ENCODE measurements at regions not wholly inside any gene's neighbourhood (a gene's known extent, or its start where the extent isn't known, plus 50 kb on each side); places are given as distances from the start of the nearest gene placed in this dataset.

DNA sequence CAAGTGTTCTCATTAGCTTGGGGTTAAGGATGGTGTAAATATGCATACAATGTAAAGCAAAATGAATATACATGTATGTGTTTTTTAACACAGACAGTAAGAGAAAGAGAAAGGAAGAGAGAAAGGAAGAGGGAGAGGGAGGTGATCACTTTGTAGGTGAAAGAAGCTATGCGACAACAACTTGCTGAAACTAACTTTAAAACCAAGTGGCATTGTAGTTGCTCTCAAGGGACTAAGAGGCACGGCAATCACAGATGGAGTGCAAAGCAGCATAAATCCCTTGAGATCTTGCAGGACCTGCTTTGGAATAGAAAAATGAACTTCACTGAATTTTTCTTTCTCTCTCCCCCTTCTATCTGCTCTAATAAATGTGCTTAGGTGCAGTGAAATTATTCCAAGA, 1665.0 kb upstream of the TENM3 start:
- H3K36me3 ChIP-seq (ENCODE audit: control insufficient read depth in 2 of 3, insufficient read depth in 3 of 3, low read length in 3 of 3): no peaks in the 10 kb centered on the region

DNA sequence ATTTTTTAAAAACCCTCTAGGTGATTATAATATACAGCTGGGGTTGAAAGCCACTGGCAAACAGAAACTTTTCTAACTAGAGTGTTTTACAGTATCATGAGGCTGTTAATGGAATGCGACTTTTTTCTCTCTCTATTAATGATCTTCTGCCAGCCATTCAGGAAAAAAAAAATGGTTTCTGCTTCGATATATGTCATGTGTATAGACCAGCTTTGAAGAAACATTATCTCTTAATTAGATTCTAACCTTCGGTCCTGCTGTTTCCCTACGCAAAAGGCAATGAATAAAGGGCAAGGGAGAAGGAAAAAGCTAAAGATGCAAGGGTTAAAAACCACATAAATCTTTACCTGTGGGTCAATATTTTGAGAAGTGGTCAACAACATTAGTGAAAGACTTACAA, 1662.1 kb upstream of the TENM3 start:
- no peak overlapping the region for H3K27ac ChIP-seq (ENCODE audit: low read depth in 2 of 2, low read length in 2 of 2)
- intact Hi-C loops (cut with DNase I): no loop called here
- no peaks in the 10 kb centered on the region for H3K36me3 ChIP-seq (ENCODE audit: control insufficient read depth in 2 of 3, insufficient read depth in 3 of 3, low read length in 3 of 3)
- DNase-seq (no peak), FAIRE-seq (no peak)
- no peaks in the 10 kb centered on the region for H3K4me1 ChIP-seq (ENCODE audit: control insufficient read depth in 2 of 3, insufficient read depth in 2 of 3, low read depth in 1 of 3, low read length in 3 of 3)
- no peaks in the 10 kb centered on the region for H3K9me3 ChIP-seq (ENCODE audit: control insufficient read depth in 2 of 3, insufficient read depth in 1 of 3, low read length in 3 of 3)
- H3K27me3 ChIP-seq (ENCODE audit: control insufficient read depth, insufficient read depth, low read length): no peaks in the 10 kb centered on the region
- no peak overlapping the region for H3K9ac ChIP-seq (ENCODE audit: low read length in 3 of 3)
- TF ChIP-seq, protein P1, sequence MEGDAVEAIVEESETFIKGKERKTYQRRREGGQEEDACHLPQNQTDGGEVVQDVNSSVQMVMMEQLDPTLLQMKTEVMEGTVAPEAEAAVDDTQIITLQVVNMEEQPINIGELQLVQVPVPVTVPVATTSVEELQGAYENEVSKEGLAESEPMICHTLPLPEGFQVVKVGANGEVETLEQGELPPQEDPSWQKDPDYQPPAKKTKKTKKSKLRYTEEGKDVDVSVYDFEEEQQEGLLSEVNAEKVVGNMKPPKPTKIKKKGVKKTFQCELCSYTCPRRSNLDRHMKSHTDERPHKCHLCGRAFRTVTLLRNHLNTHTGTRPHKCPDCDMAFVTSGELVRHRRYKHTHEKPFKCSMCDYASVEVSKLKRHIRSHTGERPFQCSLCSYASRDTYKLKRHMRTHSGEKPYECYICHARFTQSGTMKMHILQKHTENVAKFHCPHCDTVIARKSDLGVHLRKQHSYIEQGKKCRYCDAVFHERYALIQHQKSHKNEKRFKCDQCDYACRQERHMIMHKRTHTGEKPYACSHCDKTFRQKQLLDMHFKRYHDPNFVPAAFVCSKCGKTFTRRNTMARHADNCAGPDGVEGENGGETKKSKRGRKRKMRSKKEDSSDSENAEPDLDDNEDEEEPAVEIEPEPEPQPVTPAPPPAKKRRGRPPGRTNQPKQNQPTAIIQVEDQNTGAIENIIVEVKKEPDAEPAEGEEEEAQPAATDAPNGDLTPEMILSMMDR (IDR thresholded peaks at IDR 0.05; ENCODE audit: borderline replicate concordance, extremely low read depth, insufficient read depth): no peak
- H3K4me3 ChIP-seq (ENCODE audit: low read length in 3 of 3): no peak overlapping the region

More for the DNA sequence above, 1665.0 kb upstream of the TENM3 start:
- Histone ChIP-seq H3K4me3 (ENCODE audit: low read length in 3 of 3) (no peak overlapping the region), H3K27me3 (ENCODE audit: control insufficient read depth, insufficient read depth, low read length) (no peaks in the 10 kb centered on the region), H3K27ac (ENCODE audit: low read depth in 2 of 2, low read length in 2 of 2) (no peak overlapping the region), H3K9me3 (ENCODE audit: control insufficient read depth in 2 of 3, insufficient read depth in 1 of 3, low read length in 3 of 3) (no peaks in the 10 kb centered on the region), H3K9ac (ENCODE audit: low read length in 3 of 3) (no peak overlapping the region), H3K4me1 (ENCODE audit: control insufficient read depth in 2 of 3, insufficient read depth in 2 of 3, low read depth in 1 of 3, low read length in 3 of 3) (no peaks in the 10 kb centered on the region)
- no peak for FAIRE-seq
- intact Hi-C loops (cut with DNase I): no loop called here
- TF ChIP-seq, protein P1 (IDR thresholded peaks at IDR 0.05; ENCODE audit: borderline replicate concordance, extremely low read depth, insufficient read depth): no peak
- no peak for DNase-seq

DNA sequence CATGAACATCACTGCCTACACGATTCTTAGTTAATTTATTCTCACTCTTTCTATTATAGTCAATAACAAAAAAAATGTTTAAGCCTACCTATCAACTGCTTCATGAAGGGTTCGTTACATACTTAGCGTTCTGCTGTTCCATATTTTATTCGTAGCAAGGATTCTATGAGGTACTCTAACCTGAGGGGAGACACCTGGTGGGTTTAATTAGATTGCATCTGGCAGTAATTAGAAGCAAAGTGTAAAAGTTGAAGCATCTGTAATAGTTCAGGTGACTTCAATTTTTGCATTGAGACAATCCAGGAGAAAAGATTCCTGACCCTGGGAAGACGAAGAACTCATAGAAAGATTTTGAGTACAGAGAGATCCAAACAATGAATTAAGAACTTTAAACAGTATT, 1655.8 kb upstream of the TENM3 start:
- intact Hi-C loops (cut with DNase I): no loop called here
- no peak overlapping the region for H3K27ac ChIP-seq (ENCODE audit: low read depth in 2 of 2, low read length in 2 of 2)
- FAIRE-seq (no peak), DNase-seq (no peak)
- no peaks in the 10 kb centered on the region for H3K4me1 ChIP-seq (ENCODE audit: control insufficient read depth in 2 of 3, insufficient read depth in 2 of 3, low read depth in 1 of 3, low read length in 3 of 3)
- no peak overlapping the region for H3K4me3 ChIP-seq (ENCODE audit: low read length in 3 of 3)
- no peaks in the 10 kb centered on the region for H3K27me3 ChIP-seq (ENCODE audit: control insufficient read depth, insufficient read depth, low read length)
- no peak overlapping the region for H3K9ac ChIP-seq (ENCODE audit: low read length in 3 of 3)
- TF ChIP-seq, protein P1 (IDR thresholded peaks at IDR 0.05; ENCODE audit: borderline replicate concordance, extremely low read depth, insufficient read depth): no peak
- no peaks in the 10 kb centered on the region for H3K36me3 ChIP-seq (ENCODE audit: control insufficient read depth in 2 of 3, insufficient read depth in 3 of 3, low read length in 3 of 3)
- no peaks in the 10 kb centered on the region for H3K9me3 ChIP-seq (ENCODE audit: control insufficient read depth in 2 of 3, insufficient read depth in 1 of 3, low read length in 3 of 3)

DNA sequence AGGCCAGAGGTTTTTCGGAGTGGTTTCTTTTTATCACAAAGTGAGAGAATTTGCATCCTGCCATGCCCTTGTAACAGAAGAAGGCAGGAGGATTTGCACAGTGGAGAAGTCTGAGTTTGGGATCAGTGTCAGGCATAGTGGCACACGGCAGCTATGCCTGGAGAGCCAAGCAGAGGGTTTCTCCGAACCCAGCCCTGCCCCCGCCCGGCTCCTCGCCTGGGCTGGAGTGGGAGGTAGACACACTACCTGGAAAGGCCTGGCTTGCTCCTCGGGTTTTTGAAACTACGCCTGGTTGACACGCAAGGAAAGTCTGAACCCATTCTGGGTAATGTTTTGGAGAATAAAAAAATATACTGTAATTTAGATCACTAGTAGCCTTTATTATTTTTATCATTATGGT, 1653.6 kb upstream of the TENM3 start:
- Histone ChIP-seq H3K9me3 (ENCODE audit: control insufficient read depth in 2 of 3, insufficient read depth in 1 of 3, low read length in 3 of 3) (no peaks in the 10 kb centered on the region), H3K4me3 (ENCODE audit: low read length in 3 of 3) (no peak overlapping the region), H3K27me3 (ENCODE audit: control insufficient read depth, insufficient read depth, low read length) (no peaks in the 10 kb centered on the region), H3K27ac (ENCODE audit: low read depth in 2 of 2, low read length in 2 of 2) (no peak overlapping the region), H3K36me3 (ENCODE audit: control insufficient read depth in 2 of 3, insufficient read depth in 3 of 3, low read length in 3 of 3) (no peaks in the 10 kb centered on the region), H3K4me1 (ENCODE audit: control insufficient read depth in 2 of 3, insufficient read depth in 2 of 3, low read depth in 1 of 3, low read length in 3 of 3) (no peaks in the 10 kb centered on the region), H3K9ac (ENCODE audit: low read length in 3 of 3) (no peak overlapping the region)
- no peak for FAIRE-seq
- peak in 1 of 5 donors; percentile 4 for DNase-seq
- TF ChIP-seq, protein P1 (IDR thresholded peaks at IDR 0.05; ENCODE audit: borderline replicate concordance, extremely low read depth, insufficient read depth): no peak
- intact Hi-C loops (cut with DNase I): no loop called here

Measured in kidney (tissue), 13 donors.